Nephron progenitor cell (in vitro differentiated cells): ENCODE measurements at regions not wholly inside any gene's neighbourhood (a gene's known extent, or its start where the extent isn't known, plus 50 kb on each side); places are given as distances from the start of the nearest gene placed in this dataset.
A peak's percentile ranks its signal among the peaks of the same experiment; 100 is the strongest.

ENCODE experiments used
- DNase-seq: peaks from one replicate; pipeline ENCODE4 v3.0.0; 2021
- H3K27ac Mint-ChIP-seq: 2 replicates; pipeline ENCODE4 v1.8.0; 2021; ENCODE audit warnings: mild to moderate bottlenecking, moderate library complexity, mixed read lengths
- H3K27me3 Mint-ChIP-seq: 2 replicates; pipeline ENCODE4 v1.8.0; 2021; ENCODE audit warnings: mild to moderate bottlenecking, low read depth, mixed read lengths; ENCODE audit not compliant: poor library complexity
- H3K36me3 Mint-ChIP-seq: 2 replicates; pipeline ENCODE4 v1.8.0; 2021; ENCODE audit warnings: low read depth, mixed read lengths
- H3K4me1 Mint-ChIP-seq: 2 replicates; pipeline ENCODE4 v1.8.0; 2021; ENCODE audit warnings: mixed read lengths
- H3K4me3 Mint-ChIP-seq: 2 replicates; pipeline ENCODE4 v1.8.0; 2021; ENCODE audit warnings: mild to moderate bottlenecking, moderate library complexity, mixed read lengths
- H3K9me3 Mint-ChIP-seq: 2 replicates; pipeline ENCODE4 v1.8.0; 2021; ENCODE audit warnings: mild to moderate bottlenecking, moderate library complexity, mixed read lengths
- TF ChIP-seq, protein P1 (sequence below): fragments of 200-600 bp; sonication (generic); IDR thresholded peaks from 2 replicates; pipeline ENCODE4 v1.5.0; 2021; ENCODE audit warnings: antibody characterized with exemption

DNA sequence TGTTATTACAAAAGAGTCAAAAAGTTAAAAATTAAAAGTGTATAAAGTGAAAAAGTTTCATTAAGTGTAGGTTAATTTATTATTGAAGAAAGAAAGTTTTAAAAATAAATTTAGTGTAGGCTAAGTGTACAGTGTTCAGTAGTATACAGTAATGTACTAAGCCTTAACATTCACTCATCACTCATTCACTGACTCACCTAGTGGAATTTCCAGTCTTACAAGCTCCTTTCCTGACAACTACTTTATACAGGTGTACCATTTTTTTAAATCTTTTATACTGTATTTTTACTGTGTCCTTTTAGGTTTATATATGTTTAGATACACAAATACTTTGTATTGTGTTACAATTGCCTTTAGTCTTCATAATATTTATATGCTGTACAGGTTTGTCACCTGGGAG lies 530.2 kb upstream of the FAM174A start:
- Mint-ChIP-seq H3K4me3 (no peak overlapping the region), H3K4me1 (no peaks in the 10 kb centered on the region), H3K36me3 (no peaks in the 10 kb centered on the region), H3K27ac (no peak overlapping the region), H3K27me3 (no peaks in the 10 kb centered on the region), H3K9me3 (no peaks in the 10 kb centered on the region)
- no peak for DNase-seq
- TF ChIP-seq, protein P1, sequence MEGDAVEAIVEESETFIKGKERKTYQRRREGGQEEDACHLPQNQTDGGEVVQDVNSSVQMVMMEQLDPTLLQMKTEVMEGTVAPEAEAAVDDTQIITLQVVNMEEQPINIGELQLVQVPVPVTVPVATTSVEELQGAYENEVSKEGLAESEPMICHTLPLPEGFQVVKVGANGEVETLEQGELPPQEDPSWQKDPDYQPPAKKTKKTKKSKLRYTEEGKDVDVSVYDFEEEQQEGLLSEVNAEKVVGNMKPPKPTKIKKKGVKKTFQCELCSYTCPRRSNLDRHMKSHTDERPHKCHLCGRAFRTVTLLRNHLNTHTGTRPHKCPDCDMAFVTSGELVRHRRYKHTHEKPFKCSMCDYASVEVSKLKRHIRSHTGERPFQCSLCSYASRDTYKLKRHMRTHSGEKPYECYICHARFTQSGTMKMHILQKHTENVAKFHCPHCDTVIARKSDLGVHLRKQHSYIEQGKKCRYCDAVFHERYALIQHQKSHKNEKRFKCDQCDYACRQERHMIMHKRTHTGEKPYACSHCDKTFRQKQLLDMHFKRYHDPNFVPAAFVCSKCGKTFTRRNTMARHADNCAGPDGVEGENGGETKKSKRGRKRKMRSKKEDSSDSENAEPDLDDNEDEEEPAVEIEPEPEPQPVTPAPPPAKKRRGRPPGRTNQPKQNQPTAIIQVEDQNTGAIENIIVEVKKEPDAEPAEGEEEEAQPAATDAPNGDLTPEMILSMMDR: no peak

DNA sequence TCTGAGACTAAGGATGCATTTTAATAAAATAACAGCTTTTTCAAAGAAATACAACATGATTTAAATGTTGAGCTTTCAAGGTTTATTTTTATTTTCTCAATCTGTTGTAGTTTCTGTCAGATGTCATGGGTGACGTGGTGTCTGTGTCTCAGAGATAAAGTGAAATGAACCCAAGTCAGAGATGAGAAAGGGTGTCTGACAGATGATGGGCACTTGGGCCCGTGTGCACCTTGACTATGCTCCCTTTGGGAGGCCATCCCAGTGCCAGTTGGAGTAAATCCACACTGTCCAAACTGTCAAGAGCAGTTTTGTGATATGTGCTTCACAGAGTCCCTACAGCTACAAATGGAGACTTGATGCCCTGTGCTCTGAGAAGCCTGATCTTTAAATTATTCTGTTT lies 536.9 kb upstream of the FAM174A start:
- no peak overlapping the region for H3K4me3 Mint-ChIP-seq
- H3K27ac Mint-ChIP-seq: no peak overlapping the region
- H3K4me1 Mint-ChIP-seq: no peaks in the 10 kb centered on the region
- no peak for DNase-seq
- H3K27me3 Mint-ChIP-seq: peaks cover 3% of the 10 kb centered on the region
- no peaks in the 10 kb centered on the region for H3K36me3 Mint-ChIP-seq
- TF ChIP-seq, protein P1: no peak
- H3K9me3 Mint-ChIP-seq: no peaks in the 10 kb centered on the region

DNA sequence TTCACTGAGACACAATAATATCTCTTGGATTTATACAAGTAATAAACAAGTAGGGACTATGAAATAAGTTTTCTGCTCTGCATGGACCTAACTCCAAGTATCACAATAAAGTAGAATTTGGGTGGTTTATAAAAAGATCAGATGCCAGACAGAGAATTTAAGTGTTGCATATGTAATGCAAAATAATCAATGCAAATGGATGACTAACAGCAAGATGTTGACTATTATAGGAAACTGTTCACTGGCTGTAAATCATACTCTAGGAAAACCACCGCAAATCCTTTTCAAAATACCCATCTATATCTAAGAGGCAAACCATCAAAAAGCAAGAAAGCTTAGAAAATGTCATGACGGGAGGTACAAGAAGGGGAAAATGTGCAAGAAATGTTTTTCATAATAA lies 539.8 kb upstream of the FAM174A start:
- Mint-ChIP-seq H3K9me3 (no peaks in the 10 kb centered on the region), H3K4me3 (no peak overlapping the region), H3K36me3 (no peaks in the 10 kb centered on the region), H3K27me3 (peaks cover 3% of the 10 kb centered on the region), H3K27ac (no peak overlapping the region), H3K4me1 (no peaks in the 10 kb centered on the region)
- DNase-seq: no peak
- TF ChIP-seq, protein P1: no peak

DNA sequence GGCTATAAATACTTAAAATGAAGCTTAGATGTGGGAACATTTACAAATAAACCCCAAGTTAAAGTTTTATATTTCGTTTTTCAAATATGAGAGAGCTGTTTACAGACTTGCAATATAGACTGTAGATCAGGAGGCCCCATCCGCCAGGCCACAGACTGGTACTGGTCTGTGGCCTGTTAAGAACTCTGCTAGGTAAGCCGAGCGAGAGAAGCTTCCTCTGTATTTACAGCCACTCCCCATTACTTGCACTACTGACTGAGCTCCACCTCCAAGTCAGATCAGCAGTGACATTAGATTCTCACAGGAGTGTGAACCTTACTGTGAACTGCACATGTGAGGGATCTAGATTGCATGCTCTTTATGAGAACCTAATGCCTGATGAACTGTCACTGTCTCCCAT lies 561.4 kb upstream of the FAM174A start:
- peaks cover 7% of the 10 kb centered on the region for H3K9me3 Mint-ChIP-seq
- H3K4me3 Mint-ChIP-seq: no peak overlapping the region
- DNase-seq: no peak
- H3K36me3 Mint-ChIP-seq: no peaks in the 10 kb centered on the region
- TF ChIP-seq, protein P1: no peak
- peak overlapping the region; percentile 57 for H3K27ac Mint-ChIP-seq
- peaks cover 4% of the 10 kb centered on the region for H3K27me3 Mint-ChIP-seq
- H3K4me1 Mint-ChIP-seq: peaks cover 11% of the 10 kb centered on the region

DNA sequence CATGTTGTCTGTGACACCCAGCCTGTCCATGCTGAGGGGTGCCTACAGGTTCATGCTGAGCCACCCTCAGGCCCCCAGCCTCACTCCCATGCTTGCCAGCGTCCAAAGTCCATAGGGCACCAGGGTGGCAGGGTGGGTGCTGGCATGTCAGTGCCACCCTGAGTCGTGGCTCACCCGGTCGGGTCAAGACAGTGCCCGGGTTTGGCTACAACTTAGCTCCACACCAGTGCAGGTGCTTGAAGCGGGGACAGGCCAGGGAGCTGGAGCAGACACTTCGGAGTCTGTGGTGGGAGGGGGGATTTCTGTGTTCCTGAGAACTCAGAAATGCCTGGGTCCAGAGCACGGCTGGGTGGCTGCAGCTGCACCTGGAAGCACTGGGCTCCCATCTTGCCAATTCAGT lies 579.2 kb upstream of the FAM174A start:
- Mint-ChIP-seq H3K27ac (peak overlapping the region; percentile 29), H3K4me3 (no peak overlapping the region), H3K9me3 (peaks cover 8% of the 10 kb centered on the region), H3K4me1 (no peaks in the 10 kb centered on the region), H3K27me3 (peaks cover 5% of the 10 kb centered on the region), H3K36me3 (no peaks in the 10 kb centered on the region)
- DNase-seq: no peak
- TF ChIP-seq, protein P1: no peak

DNA sequence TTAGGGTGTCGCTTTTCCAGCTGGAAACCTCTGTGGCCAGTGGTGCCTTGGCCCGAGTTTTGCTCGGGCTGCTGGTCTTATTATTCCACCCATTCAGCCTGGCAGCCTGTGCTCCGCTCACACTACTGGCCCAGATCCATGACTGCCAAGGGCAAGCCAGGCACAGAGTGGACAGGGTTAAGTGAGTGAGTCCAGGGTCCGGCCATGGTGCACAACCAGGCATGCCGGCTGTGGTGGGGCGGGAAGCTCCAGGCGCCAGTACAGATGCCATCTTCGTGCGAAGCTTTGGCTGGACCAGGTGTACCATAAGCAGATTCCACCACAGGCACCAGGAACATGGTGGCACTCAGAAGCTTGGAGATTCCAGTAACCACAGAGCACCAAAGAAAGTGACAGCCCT lies 580.2 kb upstream of the FAM174A start:
- Mint-ChIP-seq H3K4me1 (no peaks in the 10 kb centered on the region), H3K9me3 (no peaks in the 10 kb centered on the region), H3K4me3 (no peak overlapping the region), H3K36me3 (no peaks in the 10 kb centered on the region), H3K27ac (peak overlapping the region; percentile 17), H3K27me3 (no peaks in the 10 kb centered on the region)
- DNase-seq: no peak
- TF ChIP-seq, protein P1: no peak
